SU-DHL-6 (cell line): ENCODE measurements at regions not wholly inside any gene's neighbourhood (a gene's known extent, or its start where the extent isn't known, plus 50 kb on each side); places are given as distances from the start of the nearest gene placed in this dataset.

Experiments used
- H2AFZ ChIP-seq: fragments of 200-600 bp; sonication (generic); 2 replicates; pipeline ENCODE4 v1.6.1; 2014; ENCODE audit warnings: low read depth, mild to moderate bottlenecking, moderate library complexity, mixed read lengths, antibody characterized with exemption, low read length; ENCODE audit not compliant: severe bottlenecking
- H3F3A ChIP-seq: fragments of 200-600 bp; shearing (Covaris generic); 2 replicates; pipeline ENCODE4 v1.6.0; 2016; ENCODE audit warnings: antibody characterized with exemption, mild to moderate bottlenecking; ENCODE audit not compliant: insufficient read depth
- H3K27ac ChIP-seq: fragments of 200-600 bp; sonication (generic); 2 replicates; pipeline ENCODE4 v1.5.1; 2016; ENCODE audit warnings: low read depth, mild to moderate bottlenecking, low read length, moderate library complexity, mixed read lengths
- H3K27me3 ChIP-seq: fragments of 200-600 bp; sonication (generic), shearing (Covaris generic); 2 replicates; pipeline ENCODE4 v1.6.0; 2014; ENCODE audit warnings: mild to moderate bottlenecking, low read length
- H3K36me3 ChIP-seq: fragments of 200-600 bp; sonication (generic); 2 replicates; pipeline ENCODE4 v1.6.1; 2014; ENCODE audit warnings: mild to moderate bottlenecking, low read length, mixed read lengths
- H3K4me2 ChIP-seq: fragments of 300-600, 200-600 bp; shearing (Covaris generic), sonication (generic); 2 replicates; pipeline ENCODE4 v1.6.0; 2014; ENCODE audit warnings: low read length, low read depth, mild to moderate bottlenecking; ENCODE audit not compliant: poor library complexity, severe bottlenecking
- H3K4me3 ChIP-seq: fragments of 200-600 bp; sonication (generic); 2 replicates; pipeline ENCODE4 v1.5.1; 2014; ENCODE audit warnings: antibody characterized with exemption, low read length, mild to moderate bottlenecking, mixed read lengths; ENCODE audit not compliant: insufficient read depth, poor library complexity, severe bottlenecking
- H3K79me2 ChIP-seq: fragments of 200-600 bp; sonication (generic); 2 replicates; pipeline ENCODE4 v1.6.1; 2014; ENCODE audit warnings: mild to moderate bottlenecking, low read length, moderate library complexity; ENCODE audit not compliant: insufficient read depth
- H3K9ac ChIP-seq: fragments of 200-600 bp; sonication (generic); 2 replicates; pipeline ENCODE4 v1.7.0; 2014; ENCODE audit warnings: mild to moderate bottlenecking, low read length
- H3K9me2 ChIP-seq: fragments of 200-600 bp; sonication (generic); replicated peaks from 2 replicates; pipeline ENCODE4 v1.6.1; 2014; ENCODE audit warnings: low read length; ENCODE audit not compliant: insufficient read depth
- H3K9me3 ChIP-seq: fragments of 200-600 bp; sonication (generic); 2 replicates; pipeline ENCODE4 v1.6.1; 2014; ENCODE audit warnings: low read length, mixed read lengths; ENCODE audit not compliant: insufficient read depth
- H4K20me1 ChIP-seq: fragments of 200-600 bp; sonication (generic); 2 replicates; pipeline ENCODE4 v1.6.1; 2014; ENCODE audit warnings: low read depth, mild to moderate bottlenecking, antibody characterized with exemption, low read length, moderate library complexity, mixed read lengths
- EZH2phosphoT487 ChIP-seq: fragments of 200-600 bp; sonication (generic), shearing (Covaris generic); conservative IDR thresholded peaks from 2 replicates; pipeline ENCODE4 v1.6.1; 2018; ENCODE audit warnings: mild to moderate bottlenecking, antibody characterized with exemption, low read length, moderate library complexity, mixed read lengths
- TF ChIP-seq, protein P1 (sequence below): fragments of 200-600 bp; sonication (generic); IDR thresholded peaks from one replicate; pipeline ENCODE4 v1.5.1; 2017; ENCODE audit warnings: antibody characterized with exemption, mild to moderate bottlenecking, low read length, moderate library complexity; ENCODE audit not compliant: insufficient read depth, poor library complexity, severe bottlenecking

GRCh38 chr6:54445207-54445606 is 137.0 kb downstream of the TINAG start:
- H3K9me3 ChIP-seq: no peaks in the 10 kb centered on the region
- no peaks in the 10 kb centered on the region for H3K79me2 ChIP-seq
- H3K27ac ChIP-seq: no peak overlapping the region
- H3K27me3 ChIP-seq: no peaks in the 10 kb centered on the region
- H3K9ac ChIP-seq: no peak overlapping the region
- no peak overlapping the region for H2AFZ ChIP-seq
- H3K9me2 ChIP-seq: no peaks in the 10 kb centered on the region
- no peak overlapping the region for H3K4me3 ChIP-seq
- H3K4me2 ChIP-seq: no peak overlapping the region
- H3F3A ChIP-seq: no peaks in the 10 kb centered on the region
- H4K20me1 ChIP-seq: no peaks in the 10 kb centered on the region
- no peak for TF ChIP-seq EZH2phosphoT487
- TF ChIP-seq, protein P1, sequence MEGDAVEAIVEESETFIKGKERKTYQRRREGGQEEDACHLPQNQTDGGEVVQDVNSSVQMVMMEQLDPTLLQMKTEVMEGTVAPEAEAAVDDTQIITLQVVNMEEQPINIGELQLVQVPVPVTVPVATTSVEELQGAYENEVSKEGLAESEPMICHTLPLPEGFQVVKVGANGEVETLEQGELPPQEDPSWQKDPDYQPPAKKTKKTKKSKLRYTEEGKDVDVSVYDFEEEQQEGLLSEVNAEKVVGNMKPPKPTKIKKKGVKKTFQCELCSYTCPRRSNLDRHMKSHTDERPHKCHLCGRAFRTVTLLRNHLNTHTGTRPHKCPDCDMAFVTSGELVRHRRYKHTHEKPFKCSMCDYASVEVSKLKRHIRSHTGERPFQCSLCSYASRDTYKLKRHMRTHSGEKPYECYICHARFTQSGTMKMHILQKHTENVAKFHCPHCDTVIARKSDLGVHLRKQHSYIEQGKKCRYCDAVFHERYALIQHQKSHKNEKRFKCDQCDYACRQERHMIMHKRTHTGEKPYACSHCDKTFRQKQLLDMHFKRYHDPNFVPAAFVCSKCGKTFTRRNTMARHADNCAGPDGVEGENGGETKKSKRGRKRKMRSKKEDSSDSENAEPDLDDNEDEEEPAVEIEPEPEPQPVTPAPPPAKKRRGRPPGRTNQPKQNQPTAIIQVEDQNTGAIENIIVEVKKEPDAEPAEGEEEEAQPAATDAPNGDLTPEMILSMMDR: no peak
- H3K36me3 ChIP-seq: no peaks in the 10 kb centered on the region

DNA sequence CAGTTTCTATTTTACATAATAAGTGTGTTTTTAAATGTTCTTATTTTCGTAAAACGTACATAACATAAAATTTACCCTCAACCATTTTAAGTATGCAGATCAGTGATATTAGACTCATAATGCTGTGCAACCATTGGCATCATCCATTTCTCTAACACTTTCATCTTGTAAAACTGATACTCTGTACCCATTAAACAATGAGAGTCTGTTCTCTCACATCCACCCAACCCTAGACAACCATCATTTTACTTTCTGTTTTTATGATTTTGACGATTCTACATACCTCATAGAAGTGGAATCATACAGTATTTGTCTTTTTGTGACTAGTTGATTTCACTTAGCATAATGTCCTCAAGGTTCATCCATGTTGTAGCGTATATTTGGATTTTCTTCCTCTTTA is 140.4 kb downstream of the TINAG start:
- Histone ChIP-seq H3K79me2 (no peaks in the 10 kb centered on the region), H3K27ac (no peak overlapping the region), H3K4me2 (no peak overlapping the region), H3F3A (no peaks in the 10 kb centered on the region), H3K4me3 (no peak overlapping the region), H4K20me1 (no peaks in the 10 kb centered on the region), H3K9ac (no peak overlapping the region), H3K9me2 (no peaks in the 10 kb centered on the region), H2AFZ (no peak overlapping the region), H3K9me3 (no peaks in the 10 kb centered on the region), H3K27me3 (no peaks in the 10 kb centered on the region), H3K36me3 (no peaks in the 10 kb centered on the region)
- TF ChIP-seq, protein P1: no peak
- no peak for TF ChIP-seq EZH2phosphoT487

DNA sequence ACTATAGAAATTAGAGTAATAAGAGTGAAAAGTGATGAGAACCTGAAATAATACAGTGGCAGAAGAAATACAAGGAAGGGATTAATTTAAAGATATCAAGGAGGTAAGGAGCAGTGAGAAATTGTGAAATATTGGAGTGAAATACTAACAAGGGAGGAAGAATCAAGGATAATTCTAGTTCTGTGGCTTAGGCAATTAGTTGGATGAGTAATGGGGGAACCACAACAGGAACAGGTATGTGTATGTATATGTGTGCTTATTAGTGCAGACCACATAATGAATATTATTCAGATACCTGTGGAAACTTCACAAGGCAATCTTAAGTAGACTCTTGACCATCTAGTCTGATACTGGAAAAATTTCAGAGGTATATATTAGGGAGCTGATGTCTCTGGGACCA is 143.3 kb downstream of the TINAG start:
- Histone ChIP-seq H3K27me3 (no peaks in the 10 kb centered on the region), H3K9me2 (no peaks in the 10 kb centered on the region), H3F3A (no peaks in the 10 kb centered on the region), H2AFZ (no peak overlapping the region), H4K20me1 (no peaks in the 10 kb centered on the region), H3K9ac (no peak overlapping the region), H3K4me2 (no peak overlapping the region), H3K27ac (no peak overlapping the region), H3K9me3 (no peaks in the 10 kb centered on the region), H3K4me3 (no peak overlapping the region), H3K79me2 (no peaks in the 10 kb centered on the region), H3K36me3 (no peaks in the 10 kb centered on the region)
- TF ChIP-seq, protein P1: no peak
